GM23248 (cell line): ENCODE measurements at regions not wholly inside any gene's neighbourhood (a gene's known extent, or its start where the extent isn't known, plus 50 kb on each side); places are given as distances from the start of the nearest gene placed in this dataset.

Experiments
- EZH2 ChIP-seq: fragments of 200-600 bp; sonication (generic); IDR thresholded peaks from 2 replicates; pipeline ENCODE4 v1.6.1; 2018; ENCODE audit warnings: antibody characterized with exemption, mild to moderate bottlenecking; ENCODE audit not compliant: insufficient read depth, poor library complexity, severe bottlenecking
- EZH2phosphoT487 ChIP-seq: fragments of 200-600 bp; sonication (generic); IDR thresholded peaks from 2 replicates; pipeline ENCODE4 v1.6.1; 2018; ENCODE audit warnings: antibody characterized with exemption, moderate library complexity, mild to moderate bottlenecking, low read depth; ENCODE audit not compliant: insufficient read depth

- TF ChIP-seq EZH2phosphoT487 (no peak), EZH2 (no peak)
Measured at GRCh38 chr11:95501761-95502266, 270.8 kb upstream of the SESN3 start.
